ENCODE measurements at regions not wholly inside any gene's neighbourhood (a gene's known extent, or its start where the extent isn't known, plus 50 kb on each side); places are given as distances from the start of the nearest gene placed in this dataset.

- POLR2A ChIA-PET = no interaction called here
- CTCF ChIA-PET = no interaction called here
- TF ChIP-seq HDGF (IDR thresholded peaks at IDR 0.05; ENCODE audit: borderline replicate concordance) = no peak
- no peak for TF ChIP-seq FOXA1 (IDR thresholded peaks at IDR 0.05)
- no peak for TF ChIP-seq SP1 (IDR thresholded peaks at IDR 0.05)
- no peak for TF ChIP-seq TARDBP (IDR thresholded peaks at IDR 0.05)
- TF ChIP-seq FOXM1 (IDR thresholded peaks at IDR 0.05; ENCODE audit: borderline replicate concordance) = no peak
- no peak for DNase-seq (ENCODE audit: extremely low spot score)
Measured at GRCh38 chr10:109287858-109288257, 635.5 kb downstream of the XPNPEP1 start.

DNA sequence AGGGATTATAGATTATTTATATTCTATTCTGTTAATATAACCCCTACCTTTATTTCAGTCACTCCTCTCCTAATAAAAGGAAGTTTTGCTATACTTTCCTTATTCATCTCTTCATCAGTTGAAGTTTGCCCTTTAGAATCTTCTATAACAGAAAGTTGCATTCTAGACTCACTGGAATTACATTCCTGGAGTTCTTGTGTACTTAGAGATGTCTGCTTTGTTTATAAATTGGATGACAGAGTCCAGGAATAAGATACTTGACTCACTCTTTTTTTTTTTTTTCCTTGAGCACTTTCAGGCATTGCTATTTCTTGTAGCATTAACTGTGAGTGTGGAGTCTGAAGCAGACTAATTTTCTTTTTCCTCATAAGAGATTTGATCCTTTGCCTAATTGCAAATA is 640.8 kb downstream of the XPNPEP1 start:
- TF ChIP-seq FOXA1 (IDR thresholded peaks at IDR 0.05) = no peak
- no peak for TF ChIP-seq CTBP1 (IDR thresholded peaks at IDR 0.05; ENCODE audit: borderline replicate concordance)
- TF ChIP-seq LEF1 (IDR thresholded peaks at IDR 0.05; ENCODE audit: borderline replicate concordance) = no peak
- TF ChIP-seq PKNOX1 (IDR thresholded peaks at IDR 0.05) = no peak
- no peak for TF ChIP-seq HDGF (IDR thresholded peaks at IDR 0.05; ENCODE audit: borderline replicate concordance)
- TF ChIP-seq TARDBP (IDR thresholded peaks at IDR 0.05) = no peak
- TF ChIP-seq ARNT (IDR thresholded peaks at IDR 0.05) = no peak
- TF ChIP-seq ZNF384 (IDR thresholded peaks at IDR 0.05) = no peak
- TF ChIP-seq L3MBTL2 (conservative IDR thresholded peaks at IDR 0.05) = no peak
- no peak for TF ChIP-seq SUZ12 (IDR thresholded peaks at IDR 0.05)
- TF ChIP-seq ELF4 (IDR thresholded peaks at IDR 0.05) = no peak
- TF ChIP-seq NFRKB (IDR thresholded peaks at IDR 0.05) = no peak
- no peak for TF ChIP-seq FOXK2 (IDR thresholded peaks at IDR 0.05)
- no peak for TF ChIP-seq FOXM1 (IDR thresholded peaks at IDR 0.05; ENCODE audit: borderline replicate concordance)
- CTCF ChIA-PET = no interaction called here
- POLR2A ChIA-PET = no interaction called here
- no peak for DNase-seq (ENCODE audit: extremely low spot score)

GRCh38 chr10:109281347-109281746 is 642.0 kb downstream of the XPNPEP1 start:
- ChIA-PET CTCF (no interaction called here), POLR2A (no interaction called here)
- TF ChIP-seq ARNT (IDR thresholded peaks at IDR 0.05) (no peak), CTBP1 (IDR thresholded peaks at IDR 0.05; ENCODE audit: borderline replicate concordance) (no peak), ZNF384 (IDR thresholded peaks at IDR 0.05) (no peak), FOXK2 (IDR thresholded peaks at IDR 0.05) (no peak), SUZ12 (IDR thresholded peaks at IDR 0.05) (no peak), TARDBP (IDR thresholded peaks at IDR 0.05) (no peak), BHLHE40 (IDR thresholded peaks at IDR 0.05; ENCODE audit: borderline replicate concordance) (no peak), LEF1 (IDR thresholded peaks at IDR 0.05; ENCODE audit: borderline replicate concordance) (no peak)
- no peak for DNase-seq (ENCODE audit: extremely low spot score)

DNA sequence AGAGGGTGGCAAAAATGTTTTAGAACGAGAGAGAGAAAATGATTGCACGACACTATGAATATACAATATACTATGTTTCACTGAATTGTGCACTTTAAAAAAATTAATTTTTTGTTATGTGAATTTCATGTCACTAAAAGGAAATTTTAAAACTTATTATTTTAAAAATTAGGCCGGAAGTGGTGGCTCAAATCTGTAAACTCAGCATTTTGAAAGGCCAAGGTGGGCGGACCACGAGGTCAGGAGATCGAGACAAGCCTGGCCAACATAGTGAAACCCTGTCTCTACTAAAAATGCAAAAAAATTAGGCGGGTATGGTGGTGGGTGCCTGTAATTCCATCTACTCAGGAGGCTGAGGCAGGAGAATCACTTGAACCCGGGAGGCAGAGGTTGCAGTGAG is 642.5 kb downstream of the XPNPEP1 start:
- DNase-seq (ENCODE audit: extremely low spot score) = no peak
- TF ChIP-seq SUZ12 (IDR thresholded peaks at IDR 0.05) (no peak), FOXK2 (IDR thresholded peaks at IDR 0.05) (no peak), ARNT (IDR thresholded peaks at IDR 0.05) (no peak)
- CTCF ChIA-PET = no interaction called here
- POLR2A ChIA-PET = no interaction called here

DNA sequence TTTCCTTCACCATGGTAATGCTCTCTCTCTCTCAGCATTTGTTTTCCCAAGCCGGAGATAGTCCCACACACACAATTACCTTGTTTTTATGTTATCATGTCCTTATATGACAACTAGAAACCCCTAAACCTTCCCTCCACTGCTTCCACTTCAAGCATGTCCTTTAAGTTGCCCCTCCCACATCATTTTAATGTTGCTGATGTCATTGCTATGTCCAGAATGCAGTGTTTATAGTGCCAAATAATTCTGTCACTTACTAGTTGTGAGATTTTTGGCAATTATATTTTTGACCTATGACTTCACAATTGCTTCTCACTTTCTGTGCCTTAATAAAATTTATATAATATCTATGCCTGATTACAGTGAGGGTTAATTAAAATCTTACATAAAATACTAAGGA is 645.9 kb downstream of the XPNPEP1 start:
- POLR2A ChIA-PET = no interaction called here
- DNase-seq (ENCODE audit: extremely low spot score) = no peak
- TF ChIP-seq LEF1 (IDR thresholded peaks at IDR 0.05; ENCODE audit: borderline replicate concordance) (no peak), BHLHE40 (IDR thresholded peaks at IDR 0.05; ENCODE audit: borderline replicate concordance) (no peak), SUZ12 (IDR thresholded peaks at IDR 0.05) (no peak)
- CTCF ChIA-PET = no interaction called here

DNA sequence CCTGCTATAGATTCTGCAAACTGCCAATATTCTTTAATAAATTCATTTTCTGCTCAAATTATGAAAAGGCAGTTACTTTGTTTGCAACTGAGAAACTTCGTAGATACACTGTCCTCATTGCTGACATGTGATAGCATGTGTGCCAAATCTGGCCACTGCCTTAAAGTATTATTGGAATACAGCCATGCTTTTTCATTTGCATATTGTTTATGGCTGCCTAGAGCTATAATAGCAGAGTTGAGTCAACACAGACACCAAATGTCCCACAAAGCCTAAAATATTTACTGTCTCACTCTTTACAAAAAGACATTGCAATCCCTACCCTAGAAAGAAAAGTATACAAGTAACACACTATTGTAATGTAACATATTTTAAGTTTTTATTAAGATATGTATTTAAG is 647.4 kb downstream of the XPNPEP1 start:
- TF ChIP-seq PKNOX1 (IDR thresholded peaks at IDR 0.05) = no peak
- no peak for TF ChIP-seq BHLHE40 (IDR thresholded peaks at IDR 0.05; ENCODE audit: borderline replicate concordance)
- TF ChIP-seq L3MBTL2 (conservative IDR thresholded peaks at IDR 0.05) = no peak
- TF ChIP-seq ZNF384 (IDR thresholded peaks at IDR 0.05) = no peak
- TF ChIP-seq ELF4 (IDR thresholded peaks at IDR 0.05) = no peak
- TF ChIP-seq FOXM1 (IDR thresholded peaks at IDR 0.05; ENCODE audit: borderline replicate concordance) = no peak
- TF ChIP-seq TARDBP (IDR thresholded peaks at IDR 0.05) = no peak
- no peak for TF ChIP-seq NFRKB (IDR thresholded peaks at IDR 0.05)
- TF ChIP-seq SP1 (IDR thresholded peaks at IDR 0.05) = no peak
- TF ChIP-seq FOXK2 (IDR thresholded peaks at IDR 0.05) = no peak
- no peak for TF ChIP-seq HDGF (IDR thresholded peaks at IDR 0.05; ENCODE audit: borderline replicate concordance)
- TF ChIP-seq CTBP1 (IDR thresholded peaks at IDR 0.05; ENCODE audit: borderline replicate concordance) = no peak
- TF ChIP-seq LEF1 (IDR thresholded peaks at IDR 0.05; ENCODE audit: borderline replicate concordance) = no peak
- TF ChIP-seq SUZ12 (IDR thresholded peaks at IDR 0.05) = no peak
- no peak for TF ChIP-seq FOXA1 (IDR thresholded peaks at IDR 0.05)
- ChIA-PET POLR2A (no interaction called here), CTCF (no interaction called here)
- no peak for DNase-seq (ENCODE audit: extremely low spot score)

DNA sequence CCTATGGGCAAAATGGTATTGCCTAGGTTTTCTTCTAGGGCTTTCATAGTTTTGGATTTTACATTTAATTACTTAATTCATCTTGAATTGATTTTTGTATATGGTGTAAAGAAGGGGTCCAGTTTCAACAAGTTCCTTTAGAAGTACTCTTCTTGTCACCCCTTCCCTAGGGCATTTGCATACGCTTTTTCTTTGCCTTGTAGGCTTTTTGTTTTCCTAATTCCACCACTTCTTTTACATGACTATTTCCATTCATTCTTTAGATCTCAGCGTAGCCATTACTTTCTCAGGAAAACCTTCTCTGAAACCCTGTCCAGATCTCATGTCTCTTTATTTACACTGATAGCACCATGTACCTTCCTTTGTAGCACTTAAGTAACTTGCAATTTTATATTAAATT is 648.6 kb downstream of the XPNPEP1 start:
- TF ChIP-seq SP1 (IDR thresholded peaks at IDR 0.05) = no peak
- no peak for TF ChIP-seq ARNT (IDR thresholded peaks at IDR 0.05)
- no peak for TF ChIP-seq PKNOX1 (IDR thresholded peaks at IDR 0.05)
- TF ChIP-seq L3MBTL2 (conservative IDR thresholded peaks at IDR 0.05) = no peak
- TF ChIP-seq FOXM1 (IDR thresholded peaks at IDR 0.05; ENCODE audit: borderline replicate concordance) = no peak
- TF ChIP-seq TARDBP (IDR thresholded peaks at IDR 0.05) = no peak
- no peak for TF ChIP-seq FOXA1 (IDR thresholded peaks at IDR 0.05)
- TF ChIP-seq ZNF384 (IDR thresholded peaks at IDR 0.05) = no peak
- TF ChIP-seq LEF1 (IDR thresholded peaks at IDR 0.05; ENCODE audit: borderline replicate concordance) = no peak
- no peak for DNase-seq (ENCODE audit: extremely low spot score)
- POLR2A ChIA-PET = no interaction called here
- CTCF ChIA-PET = no interaction called here

Measured in HEK293T (cell line).